ENCODE measurements at regions not wholly inside any gene's neighbourhood (a gene's known extent, or its start where the extent isn't known, plus 50 kb on each side); places are given as distances from the start of the nearest gene placed in this dataset.

- Histone ChIP-seq H3K27ac (no peak overlapping the region), H3K27me3 (no peaks in the 10 kb centered on the region), H3K36me3 (no peaks in the 10 kb centered on the region), H3K4me1 (no peaks in the 10 kb centered on the region), H3K4me3 (no peak overlapping the region), H3K9me3 (peaks cover 0 to 3% (median 0%) of the 10 kb centered on the region in 4 donors)
- WGBS, 2 donors, result 69 to 71% methylated on average over 17 of the region's 17 CpGs
- no peak for DNase-seq (ENCODE audit: low spot score in 2 of 2)
- TF ChIP-seq POLR2A (IDR thresholded peaks at IDR 0.05) (no peak), EP300 (IDR thresholded peaks at IDR 0.05) (no peak), CTCF (IDR thresholded peaks at IDR 0.05) (no peak)
These were observed 140.0 kb downstream of the ETS2 start for GRCh38 chr21:38945545-38946245.

- WGBS, 2 donors, result 85 to 86% methylated on average over 14 of the region's 14 CpGs
These were observed 139.2 kb downstream of the ETS2 start for GRCh38 chr21:38944903-38945302.

GRCh38 chr21:38944402-38944801, 138.7 kb downstream of the ETS2 start:
- H3K27me3 ChIP-seq, result no peaks in the 10 kb centered on the region
- no peaks in the 10 kb centered on the region for H3K9me3 ChIP-seq
- no peak overlapping the region for H3K4me3 ChIP-seq
- no peak overlapping the region for H3K27ac ChIP-seq
- no peaks in the 10 kb centered on the region for H3K36me3 ChIP-seq
- 90 to 95% methylated on average over 11 of the region's 11 CpGs for WGBS, 2 donors
- no peaks in the 10 kb centered on the region for H3K4me1 ChIP-seq
- TF ChIP-seq POLR2A (IDR thresholded peaks at IDR 0.05) (no peak), CTCF (IDR thresholded peaks at IDR 0.05) (no peak), EP300 (IDR thresholded peaks at IDR 0.05) (no peak)
- no peak for DNase-seq (ENCODE audit: low spot score in 2 of 2)

More at GRCh38 chr21:38944903-38945302, 139.2 kb downstream of the ETS2 start:
- no peak for DNase-seq (ENCODE audit: low spot score in 2 of 2)
- TF ChIP-seq CTCF (IDR thresholded peaks at IDR 0.05) (no peak), EP300 (IDR thresholded peaks at IDR 0.05) (no peak), POLR2A (IDR thresholded peaks at IDR 0.05) (no peak)
- Histone ChIP-seq H3K36me3 (no peaks in the 10 kb centered on the region), H3K4me3 (no peak overlapping the region), H3K4me1 (no peaks in the 10 kb centered on the region), H3K9me3 (no peaks in the 10 kb centered on the region), H3K27me3 (no peaks in the 10 kb centered on the region), H3K27ac (no peak overlapping the region)

- no peak overlapping the region for H3K4me3 ChIP-seq
- 83 to 87% methylated on average over 7 of the region's 7 CpGs for WGBS, 2 donors
- H3K36me3 ChIP-seq, result no peaks in the 10 kb centered on the region
- no peaks in the 10 kb centered on the region for H3K4me1 ChIP-seq
- TF ChIP-seq EP300 (IDR thresholded peaks at IDR 0.05) (no peak), POLR2A (IDR thresholded peaks at IDR 0.05) (no peak), CTCF (IDR thresholded peaks at IDR 0.05) (no peak)
- DNase-seq (ENCODE audit: low spot score in 2 of 2), result no peak
- H3K27ac ChIP-seq, result no peak overlapping the region
- H3K27me3 ChIP-seq, result no peaks in the 10 kb centered on the region
- H3K9me3 ChIP-seq, result no peaks in the 10 kb centered on the region
These were observed 137.1 kb downstream of the ETS2 start for GRCh38 chr21:38942748-38943211.

- no peaks in the 10 kb centered on the region for H3K9me3 ChIP-seq
- H3K27me3 ChIP-seq, result no peaks in the 10 kb centered on the region
- no peak overlapping the region for H3K4me3 ChIP-seq
- WGBS, 2 donors, result 75 to 77% methylated on average over 8 of the region's 8 CpGs
- H3K27ac ChIP-seq, result no peak overlapping the region
- no peaks in the 10 kb centered on the region for H3K4me1 ChIP-seq
- no peak for DNase-seq (ENCODE audit: low spot score in 2 of 2)
- H3K36me3 ChIP-seq, result no peaks in the 10 kb centered on the region
- no peak for TF ChIP-seq CTCF (IDR thresholded peaks at IDR 0.05)
- no peak for TF ChIP-seq POLR2A (IDR thresholded peaks at IDR 0.05)
- no peak for TF ChIP-seq EP300 (IDR thresholded peaks at IDR 0.05)
These were observed 133.0 kb downstream of the ETS2 start for GRCh38 chr21:38938769-38939168.
